Fibroblast of lung (primary cell): ENCODE measurements at regions not wholly inside any gene's neighbourhood (a gene's known extent, or its start where the extent isn't known, plus 50 kb on each side); places are given as distances from the start of the nearest gene placed in this dataset.

Experiments
- CTCF ChIP-seq, 2 donors: IDR thresholded peaks in 1 of 2; conservative IDR thresholded peaks in 1 of 2; 1 replicate in 1 of 2; 2 replicates in 1 of 2; pipeline ENCODE4 v1.5.1; 2011 to 2012; ENCODE audit warnings: low read length in 2 of 2, control low read depth in 1 of 2, inconsistent platforms in 1 of 2, low read depth in 1 of 2, mild to moderate bottlenecking in 1 of 2
- EZH2 ChIP-seq: IDR thresholded peaks from 2 replicates; pipeline ENCODE4 v1.5.1; 2012; ENCODE audit warnings: low read length, control low read depth, mild to moderate bottlenecking; ENCODE audit errors: missing control alignments

DNA sequence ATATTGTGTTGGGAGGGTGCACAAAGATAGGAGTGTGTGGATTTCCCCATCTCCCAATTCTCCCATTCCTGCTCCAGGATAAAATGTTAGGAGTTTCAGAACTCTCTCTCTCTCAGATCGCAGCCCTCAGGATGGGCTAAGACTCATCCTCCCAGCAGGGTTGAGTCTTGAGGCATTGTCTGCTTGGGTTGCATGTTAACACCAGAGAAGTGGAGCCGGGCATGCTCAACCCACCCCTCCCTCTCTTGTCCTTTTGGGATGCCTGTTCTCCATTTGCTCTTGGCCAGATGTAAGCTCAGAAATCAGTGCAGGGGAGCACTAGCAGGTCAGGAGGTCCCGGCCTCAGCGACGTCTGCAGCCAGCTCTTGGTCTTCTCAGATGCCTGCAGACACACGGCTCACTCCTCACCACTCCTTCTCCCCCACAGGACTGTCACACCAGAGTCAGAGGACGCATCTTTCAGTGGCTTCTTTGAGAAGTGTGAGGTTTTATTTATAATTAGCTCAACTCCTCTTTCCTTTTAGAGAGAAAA is 1456.5 kb downstream of the TBC1D22A start:
- TF ChIP-seq CTCF (conservative IDR thresholded peaks at IDR 0.05 in 1 of 2, IDR thresholded peaks at IDR 0.05 in 1 of 2; ENCODE audit: low read depth in 1 of 2, low read length in 2 of 2) (no peak), EZH2 (no peak)
